Islet of Langerhans (tissue), 1 donor: ENCODE measurements at regions not wholly inside any gene's neighbourhood (a gene's known extent, or its start where the extent isn't known, plus 50 kb on each side); places are given as distances from the start of the nearest gene placed in this dataset.
"Not testable (repeated sequence)": the region's sequence is repeated elsewhere in the genome, so short reads cannot be mapped to it uniquely, and the experiment has no call there.

Experiments used
- FAIRE-seq: peaks from one replicate; lab custom pipeline; 2011; peaks lifted over from hg19 to GRCh38; lab: Jason Lieb, UNC

- no peak for FAIRE-seq
Measured at GRCh38 chr7:149564340-149565095, 66.9 kb upstream of the ZNF746 start.

- no peak for FAIRE-seq
Measured at GRCh38 chr7:149562602-149563001, 65.0 kb upstream of the ZNF746 start.

GRCh38 chr7:149561072-149561471, 63.5 kb upstream of the ZNF746 start:
- FAIRE-seq: no peak

- FAIRE-seq: no peak
Measured at GRCh38 chr7:149559711-149560110, 62.1 kb upstream of the ZNF746 start.

- FAIRE-seq: no peak
Measured at GRCh38 chr7:149558149-149558861, 60.7 kb upstream of the ZNF746 start.

GRCh38 chr7:149556525-149556924, 58.9 kb upstream of the ZNF746 start:
- not testable (repeated sequence) for FAIRE-seq

- not testable (repeated sequence) for FAIRE-seq
Measured at GRCh38 chr7:149554821-149555220, 57.2 kb upstream of the ZNF746 start.

- FAIRE-seq: not testable (repeated sequence)
Measured at GRCh38 chr7:149553991-149554390, 56.4 kb upstream of the ZNF746 start.

- FAIRE-seq: no peak
Measured at GRCh38 chr7:149552799-149553198, 55.2 kb upstream of the ZNF746 start.
